IPS-18a (cell line): ENCODE measurements at regions not wholly inside any gene's neighbourhood (a gene's known extent, or its start where the extent isn't known, plus 50 kb on each side); places are given as distances from the start of the nearest gene placed in this dataset.

ENCODE experiments used
- H3K27ac ChIP-seq: one replicate; pipeline ENCODE4 v1.5.1; 2013; ENCODE audit warnings: low read length
- H3K27me3 ChIP-seq: one replicate; pipeline ENCODE4 v1.6.1; 2013; ENCODE audit warnings: mild to moderate bottlenecking, low read length; ENCODE audit not compliant: control insufficient read depth, insufficient read depth
- H3K36me3 ChIP-seq: one replicate; pipeline ENCODE4 v1.6.1; 2013; ENCODE audit warnings: low read depth, low read length; ENCODE audit not compliant: control insufficient read depth
- H3K4me1 ChIP-seq: one replicate; pipeline ENCODE4 v1.6.1; 2013; ENCODE audit warnings: low read depth, low read length; ENCODE audit not compliant: control insufficient read depth
- H3K4me3 ChIP-seq: one replicate; pipeline ENCODE4 v1.5.1; 2013; ENCODE audit warnings: low read length
- H3K9ac ChIP-seq: one replicate; pipeline ENCODE4 v1.6.1; 2013; ENCODE audit warnings: mild to moderate bottlenecking, low read length, moderate library complexity
- H3K9me3 ChIP-seq: one replicate; pipeline ENCODE4 v1.6.1; 2013; ENCODE audit warnings: low read depth, low read length; ENCODE audit not compliant: control insufficient read depth

GRCh38 chr11:90836031-90836430 lies 613.2 kb upstream of the CHORDC1 start:
- no peak overlapping the region for H3K27ac ChIP-seq
- peaks cover 4% of the 10 kb centered on the region for H3K4me1 ChIP-seq
- H3K27me3 ChIP-seq = no peaks in the 10 kb centered on the region
- H3K9me3 ChIP-seq = no peaks in the 10 kb centered on the region
- H3K9ac ChIP-seq = no peak overlapping the region
- no peaks in the 10 kb centered on the region for H3K36me3 ChIP-seq
- no peak overlapping the region for H3K4me3 ChIP-seq

GRCh38 chr11:90823446-90823845 lies 600.6 kb upstream of the CHORDC1 start:
- Histone ChIP-seq H3K4me1 (no peaks in the 10 kb centered on the region), H3K4me3 (no peak overlapping the region), H3K9ac (no peak overlapping the region), H3K9me3 (no peaks in the 10 kb centered on the region), H3K27ac (no peak overlapping the region), H3K36me3 (no peaks in the 10 kb centered on the region), H3K27me3 (no peaks in the 10 kb centered on the region)

GRCh38 chr11:90822996-90823395 lies 600.1 kb upstream of the CHORDC1 start:
- H3K27me3 ChIP-seq = no peaks in the 10 kb centered on the region
- H3K4me3 ChIP-seq = no peak overlapping the region
- no peaks in the 10 kb centered on the region for H3K9me3 ChIP-seq
- H3K27ac ChIP-seq = no peak overlapping the region
- H3K4me1 ChIP-seq = no peaks in the 10 kb centered on the region
- no peaks in the 10 kb centered on the region for H3K36me3 ChIP-seq
- H3K9ac ChIP-seq = no peak overlapping the region

- H3K4me1 ChIP-seq = no peaks in the 10 kb centered on the region
- no peak overlapping the region for H3K9ac ChIP-seq
- no peak overlapping the region for H3K4me3 ChIP-seq
- H3K27me3 ChIP-seq = no peaks in the 10 kb centered on the region
- H3K27ac ChIP-seq = no peak overlapping the region
- H3K9me3 ChIP-seq = no peaks in the 10 kb centered on the region
- no peaks in the 10 kb centered on the region for H3K36me3 ChIP-seq
Measured at GRCh38 chr11:90818196-90818745, 595.4 kb upstream of the CHORDC1 start.

GRCh38 chr11:90809581-90809980 lies 586.7 kb upstream of the CHORDC1 start:
- no peaks in the 10 kb centered on the region for H3K4me1 ChIP-seq
- H3K27ac ChIP-seq = no peak overlapping the region
- H3K27me3 ChIP-seq = no peaks in the 10 kb centered on the region
- no peaks in the 10 kb centered on the region for H3K9me3 ChIP-seq
- H3K9ac ChIP-seq = no peak overlapping the region
- H3K36me3 ChIP-seq = no peaks in the 10 kb centered on the region
- H3K4me3 ChIP-seq = no peak overlapping the region

GRCh38 chr11:90805172-90805571 lies 582.3 kb upstream of the CHORDC1 start:
- Histone ChIP-seq H3K27me3 (no peaks in the 10 kb centered on the region), H3K4me3 (no peak overlapping the region), H3K27ac (no peak overlapping the region), H3K36me3 (no peaks in the 10 kb centered on the region), H3K9ac (no peak overlapping the region), H3K9me3 (no peaks in the 10 kb centered on the region), H3K4me1 (no peaks in the 10 kb centered on the region)

GRCh38 chr11:90803831-90804230 lies 581.0 kb upstream of the CHORDC1 start:
- Histone ChIP-seq H3K27me3 (no peaks in the 10 kb centered on the region), H3K4me3 (no peak overlapping the region), H3K9ac (no peak overlapping the region), H3K36me3 (no peaks in the 10 kb centered on the region), H3K9me3 (no peaks in the 10 kb centered on the region), H3K27ac (no peak overlapping the region), H3K4me1 (peaks cover under 1% of the 10 kb centered on the region)

- Histone ChIP-seq H3K9ac (no peak overlapping the region), H3K27ac (no peak overlapping the region), H3K4me3 (no peak overlapping the region), H3K36me3 (no peaks in the 10 kb centered on the region), H3K4me1 (peaks cover 5% of the 10 kb centered on the region), H3K9me3 (no peaks in the 10 kb centered on the region), H3K27me3 (no peaks in the 10 kb centered on the region)
Measured at GRCh38 chr11:90803366-90803765, 580.5 kb upstream of the CHORDC1 start.

GRCh38 chr11:90798769-90799168 lies 575.9 kb upstream of the CHORDC1 start:
- H3K9ac ChIP-seq = no peak overlapping the region
- H3K9me3 ChIP-seq = no peaks in the 10 kb centered on the region
- no peak overlapping the region for H3K27ac ChIP-seq
- peaks cover 5% of the 10 kb centered on the region for H3K4me1 ChIP-seq
- H3K4me3 ChIP-seq = no peak overlapping the region
- H3K27me3 ChIP-seq = no peaks in the 10 kb centered on the region
- no peaks in the 10 kb centered on the region for H3K36me3 ChIP-seq

- Histone ChIP-seq H3K27me3 (no peaks in the 10 kb centered on the region), H3K9me3 (no peaks in the 10 kb centered on the region), H3K4me3 (no peak overlapping the region), H3K4me1 (peaks cover 5% of the 10 kb centered on the region), H3K36me3 (no peaks in the 10 kb centered on the region), H3K9ac (no peak overlapping the region), H3K27ac (no peak overlapping the region)
Measured at GRCh38 chr11:90795746-90796145, 572.9 kb upstream of the CHORDC1 start.

GRCh38 chr11:90788961-90789360 lies 566.1 kb upstream of the CHORDC1 start:
- no peaks in the 10 kb centered on the region for H3K4me1 ChIP-seq
- H3K27me3 ChIP-seq = no peaks in the 10 kb centered on the region
- no peak overlapping the region for H3K27ac ChIP-seq
- no peaks in the 10 kb centered on the region for H3K9me3 ChIP-seq
- H3K36me3 ChIP-seq = no peaks in the 10 kb centered on the region
- H3K4me3 ChIP-seq = no peak overlapping the region
- H3K9ac ChIP-seq = no peak overlapping the region

- Histone ChIP-seq H3K36me3 (no peaks in the 10 kb centered on the region), H3K4me1 (no peaks in the 10 kb centered on the region), H3K27me3 (no peaks in the 10 kb centered on the region), H3K4me3 (no peak overlapping the region), H3K9me3 (no peaks in the 10 kb centered on the region), H3K27ac (no peak overlapping the region), H3K9ac (no peak overlapping the region)
Measured at GRCh38 chr11:90784241-90784814, 561.5 kb upstream of the CHORDC1 start.
